ENCODE measurements at regions not wholly inside any gene's neighbourhood (a gene's known extent, or its start where the extent isn't known, plus 50 kb on each side); places are given as distances from the start of the nearest gene placed in this dataset.
"Not testable (repeated sequence)": the region's sequence is repeated elsewhere in the genome, so short reads cannot be mapped to it uniquely, and the experiment has no call there.

DNA sequence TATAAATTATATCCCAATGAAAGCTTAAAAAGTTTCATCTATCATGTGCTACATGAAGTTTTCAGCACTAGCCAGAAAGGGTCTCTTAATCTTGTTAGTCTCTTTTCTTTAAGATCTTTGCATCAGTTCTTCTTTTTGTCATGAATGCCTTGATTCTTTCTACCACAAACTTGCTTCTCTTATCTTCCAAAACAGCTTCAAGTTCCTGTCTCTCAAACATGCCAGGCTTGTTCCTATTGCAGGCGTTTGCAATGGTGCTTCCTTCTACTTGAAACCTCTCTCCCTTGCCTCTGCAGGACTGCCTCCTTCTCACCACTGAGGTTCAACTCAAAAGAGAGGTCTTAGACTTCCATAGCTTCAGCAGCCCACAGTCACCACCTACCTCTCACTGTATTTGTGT lies 104.3 kb upstream of the FRMD4B start:
- no peak for DNase-seq (ENCODE audit: low read depth in 2 of 2)

DNA sequence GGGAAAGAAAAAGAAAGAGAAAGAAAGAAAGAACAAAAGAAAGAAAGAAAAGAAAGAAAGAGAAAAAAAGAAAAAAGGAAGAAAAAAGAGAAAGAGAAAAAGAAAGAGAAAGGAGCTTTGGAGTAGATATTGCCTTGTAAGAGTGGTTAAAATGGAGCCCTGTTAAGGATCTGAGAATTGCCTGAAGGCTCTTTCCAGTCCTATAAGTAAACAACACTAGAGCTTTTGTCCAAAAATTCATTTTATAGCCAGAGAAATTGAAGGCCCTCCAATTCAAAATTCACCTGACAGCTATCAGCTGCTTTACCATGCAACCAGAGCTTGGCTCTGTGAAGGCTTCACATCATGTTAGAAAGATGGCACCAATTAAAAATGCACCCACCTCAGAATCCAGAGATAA lies 102.1 kb upstream of the FRMD4B start:
- DNase-seq (ENCODE audit: low read depth in 2 of 2): no peak

DNA sequence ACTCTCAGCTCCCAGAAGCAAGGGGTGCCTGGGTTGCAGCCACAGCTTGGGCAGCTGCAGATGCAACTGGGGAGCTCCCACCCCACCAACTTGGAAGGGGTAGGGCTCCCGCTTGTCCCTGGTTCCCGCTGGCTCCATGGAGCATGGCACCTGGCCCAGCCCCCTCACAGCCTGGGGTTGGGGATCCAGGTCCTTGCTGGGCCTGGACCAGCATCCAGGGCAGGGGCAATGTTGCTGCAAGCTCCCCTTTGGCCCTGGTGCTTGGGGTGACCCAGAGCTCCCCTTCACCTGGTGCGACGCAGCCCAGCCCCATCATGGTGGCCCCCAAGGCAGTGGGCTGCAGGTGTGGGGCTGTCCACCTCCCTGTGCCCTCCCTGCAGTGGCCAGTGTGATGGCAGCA lies 99.6 kb upstream of the FRMD4B start:
- DNase-seq (ENCODE audit: low read depth in 2 of 2): no peak

DNA sequence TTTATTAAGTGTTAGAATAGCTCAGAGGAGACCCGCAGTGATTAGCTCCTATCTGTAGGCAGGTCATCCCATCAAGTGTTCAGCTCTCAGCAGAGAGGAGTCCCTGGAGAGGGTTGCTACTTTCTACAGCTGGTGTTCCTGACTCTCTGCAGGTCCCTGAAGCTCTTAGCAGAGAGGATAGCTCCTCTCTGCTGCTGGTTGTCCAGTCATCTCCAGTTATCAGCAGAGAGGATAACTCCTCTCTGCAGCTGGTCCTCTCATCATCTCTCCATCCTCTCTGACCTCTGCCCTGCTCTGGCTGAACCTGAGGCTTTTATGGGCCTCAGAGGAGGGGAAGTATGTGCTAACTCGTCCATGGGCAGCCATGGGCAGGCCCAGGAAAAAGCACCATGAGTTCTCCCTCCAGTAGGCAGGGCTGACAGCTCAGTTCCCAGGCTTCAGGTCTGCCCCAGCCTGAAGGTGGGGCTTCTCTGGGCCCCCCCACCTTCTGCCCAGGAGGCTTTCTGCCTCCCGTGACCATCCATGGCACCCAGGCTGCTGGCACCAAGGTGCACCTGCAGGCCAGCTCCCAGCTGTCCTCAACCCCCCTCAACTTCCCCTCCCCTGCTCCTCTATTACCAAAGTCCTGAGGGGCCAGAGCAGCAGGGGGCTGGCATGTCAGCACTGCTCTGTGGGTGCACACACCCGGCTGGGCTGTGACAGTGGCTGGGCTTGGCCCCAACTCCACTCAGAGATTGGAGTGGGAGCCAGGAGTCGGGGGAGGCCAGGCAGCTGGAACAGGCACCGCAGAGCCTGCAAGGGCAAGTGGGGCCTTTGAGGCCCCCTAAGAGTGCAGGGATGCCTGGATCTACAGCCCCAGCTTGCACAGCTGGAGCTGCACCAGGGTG lies 98.9 kb upstream of the FRMD4B start:
- no peak for DNase-seq (ENCODE audit: low read depth in 2 of 2)

DNA sequence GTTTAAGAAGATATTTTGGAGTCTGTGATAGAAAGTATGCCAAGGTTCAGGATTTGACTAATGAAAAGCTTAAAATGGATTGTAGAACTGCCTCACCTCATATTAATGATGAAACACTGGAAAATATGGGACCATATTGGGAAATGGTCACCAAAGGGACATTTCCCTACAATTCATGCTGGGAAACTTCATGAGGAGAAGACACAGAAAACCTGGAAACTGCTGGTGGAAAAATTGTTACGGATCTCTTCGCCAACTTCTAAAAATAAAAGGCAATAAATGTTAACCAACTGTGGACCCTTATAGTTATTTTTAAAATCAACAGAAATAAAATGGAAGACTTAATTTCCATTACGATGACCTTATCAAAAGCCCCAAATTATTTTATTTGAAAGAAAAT lies 97.6 kb upstream of the FRMD4B start:
- DNase-seq (ENCODE audit: low read depth in 2 of 2): no peak

DNA sequence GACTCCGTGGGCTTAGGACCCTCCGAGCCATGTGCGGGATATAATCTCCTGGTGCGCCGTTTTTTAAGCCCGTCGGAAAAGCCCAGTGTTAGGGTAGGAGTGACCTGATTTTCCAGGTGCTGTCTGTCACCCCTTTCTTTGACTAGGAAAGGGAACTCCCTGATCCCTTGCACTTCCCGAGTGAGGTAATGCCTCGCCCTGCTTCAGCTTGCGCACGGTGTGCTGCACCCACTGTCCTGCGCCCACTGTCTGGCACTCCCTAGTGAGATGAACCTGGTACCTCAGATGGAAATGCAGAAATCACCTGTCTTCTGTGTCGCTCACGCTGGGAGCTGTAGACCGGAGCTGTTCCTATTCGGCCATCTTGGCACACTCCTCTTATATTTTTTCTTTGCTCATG lies 95.1 kb upstream of the FRMD4B start:
- DNase-seq (ENCODE audit: low read depth in 2 of 2): not testable (repeated sequence)

DNA sequence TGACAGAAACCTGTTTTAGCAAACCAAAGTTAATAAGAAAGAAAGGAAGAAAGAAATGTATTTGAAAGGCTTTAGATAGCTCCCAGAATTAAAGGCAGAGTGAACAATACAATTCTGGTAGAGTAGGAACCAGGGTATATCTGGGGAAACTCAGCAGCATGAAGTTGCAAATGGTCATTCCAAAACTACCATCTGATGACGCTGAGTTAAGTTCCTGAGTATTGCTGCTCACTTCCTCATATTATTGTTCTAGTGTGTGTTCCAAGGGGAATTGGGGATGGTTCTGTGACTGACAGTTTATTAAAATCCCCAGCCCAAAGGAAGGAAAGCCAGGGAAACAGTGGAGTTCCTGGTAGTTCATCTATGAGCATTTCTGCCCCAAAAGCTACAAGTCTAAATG lies 88.3 kb upstream of the FRMD4B start:
- DNase-seq (ENCODE audit: low read depth in 2 of 2): no peak

DNA sequence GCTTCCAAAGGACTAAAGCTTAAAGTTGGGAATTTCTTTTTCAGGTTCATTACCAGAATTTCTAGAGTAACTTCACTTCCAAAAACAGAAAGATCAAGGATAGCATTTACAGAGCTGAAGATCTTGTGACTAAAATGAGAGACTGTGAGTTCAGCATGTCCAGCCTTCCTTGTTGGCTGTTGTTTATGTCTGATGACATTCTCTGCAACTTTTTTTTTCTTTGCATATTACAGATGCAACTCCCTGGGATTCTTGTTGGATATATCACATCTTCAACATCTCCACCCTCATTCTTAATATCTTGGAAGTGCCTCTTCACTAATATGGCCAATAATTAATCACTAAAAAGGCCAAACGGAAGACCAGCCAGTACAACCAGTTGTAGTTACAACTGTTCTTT lies 86.2 kb upstream of the FRMD4B start:
- no peak for DNase-seq (ENCODE audit: low read depth in 2 of 2)

DNA sequence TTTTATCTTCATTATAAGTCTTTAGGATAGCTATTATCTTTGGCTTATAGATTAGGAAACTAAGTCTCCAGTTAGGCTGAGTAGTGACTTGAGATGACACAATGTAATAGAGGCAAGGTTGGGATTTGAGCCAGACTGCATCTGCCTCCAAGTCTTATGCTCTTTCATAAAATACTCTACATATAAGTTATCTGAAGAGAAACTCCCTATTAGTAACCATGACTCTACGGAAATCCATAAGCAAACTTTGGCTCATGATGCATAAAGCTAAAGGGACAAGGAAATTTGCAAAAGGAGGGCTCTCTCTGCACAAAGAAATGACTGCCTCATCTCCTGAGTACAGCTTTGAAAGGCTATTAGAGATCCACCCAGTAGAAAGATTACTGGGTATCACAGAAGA lies 77.6 kb upstream of the FRMD4B start:
- no peak for DNase-seq (ENCODE audit: low read depth in 2 of 2)

DNA sequence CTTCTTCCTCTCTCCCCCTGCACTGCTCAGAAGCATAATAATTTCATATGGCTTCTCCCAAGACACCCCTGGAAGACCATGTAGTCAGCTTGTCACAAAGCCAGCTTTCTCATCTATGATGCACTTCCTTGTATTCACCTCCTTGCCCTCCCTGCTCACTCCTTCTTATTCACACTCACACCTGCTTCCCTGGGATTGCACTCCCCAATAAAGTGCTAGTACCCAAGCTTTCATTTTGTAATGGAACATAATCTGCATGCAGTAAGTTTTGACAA lies 76.9 kb upstream of the FRMD4B start:
- DNase-seq (ENCODE audit: low read depth in 2 of 2): no peak

DNA sequence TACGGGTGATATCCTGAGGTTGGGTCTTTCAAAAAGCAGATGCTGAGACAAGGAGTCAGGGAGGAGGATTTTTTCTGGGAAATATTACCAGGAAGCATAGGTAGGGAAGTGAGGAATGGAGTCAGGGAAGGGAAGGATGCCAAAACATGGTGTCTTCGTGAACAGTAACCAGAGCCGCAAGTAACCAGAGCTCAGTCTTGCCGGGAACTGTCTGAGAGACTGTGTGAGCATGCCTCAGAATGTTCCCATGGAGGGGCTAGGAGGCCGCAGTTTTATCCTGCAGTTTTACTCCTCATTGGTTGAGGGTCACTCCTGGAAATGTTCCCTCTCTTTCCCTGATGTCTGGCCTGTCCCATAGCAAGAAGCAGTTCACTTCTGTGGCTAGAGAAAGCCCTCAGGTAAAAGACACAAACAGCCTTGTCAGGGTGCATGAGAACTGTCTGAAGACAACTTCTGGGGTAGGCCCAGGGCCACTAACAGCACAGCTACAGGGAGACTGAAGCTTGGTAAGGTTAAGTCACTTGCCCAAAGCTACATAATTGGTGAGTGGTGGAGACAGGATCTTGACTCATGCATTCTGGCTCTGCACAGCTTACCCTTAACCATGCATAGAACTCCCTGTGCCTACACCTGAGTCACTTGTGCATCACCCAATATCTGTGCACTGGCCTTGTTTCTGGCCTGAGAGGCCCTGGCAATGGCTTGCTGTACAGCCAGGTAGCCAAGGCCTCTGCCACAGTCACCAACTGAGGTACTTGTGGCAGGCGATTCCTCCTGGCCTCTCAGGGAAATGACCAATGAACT lies 76.3 kb upstream of the FRMD4B start:
- no peak for DNase-seq (ENCODE audit: low read depth in 2 of 2)

DNA sequence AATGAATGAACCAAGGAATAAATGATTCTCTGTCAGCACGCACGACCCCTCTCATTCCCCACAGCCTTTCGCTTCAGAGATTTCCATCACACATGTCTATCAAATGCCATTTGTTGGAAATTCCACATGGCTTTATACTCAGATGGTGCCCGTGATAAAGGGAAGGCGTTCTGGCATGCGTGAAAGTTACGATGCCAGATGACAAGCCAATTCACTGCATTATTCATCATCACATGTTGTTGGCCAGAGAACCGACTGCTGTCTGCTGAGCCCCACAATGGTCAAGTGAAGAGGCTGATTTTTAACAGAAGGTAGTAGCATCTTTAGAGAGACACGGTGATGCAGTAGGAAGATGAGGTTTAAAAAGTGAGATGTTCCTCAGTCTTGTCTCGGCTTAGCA lies 74.1 kb upstream of the FRMD4B start:
- DNase-seq (ENCODE audit: low read depth in 2 of 2): no peak

DNA sequence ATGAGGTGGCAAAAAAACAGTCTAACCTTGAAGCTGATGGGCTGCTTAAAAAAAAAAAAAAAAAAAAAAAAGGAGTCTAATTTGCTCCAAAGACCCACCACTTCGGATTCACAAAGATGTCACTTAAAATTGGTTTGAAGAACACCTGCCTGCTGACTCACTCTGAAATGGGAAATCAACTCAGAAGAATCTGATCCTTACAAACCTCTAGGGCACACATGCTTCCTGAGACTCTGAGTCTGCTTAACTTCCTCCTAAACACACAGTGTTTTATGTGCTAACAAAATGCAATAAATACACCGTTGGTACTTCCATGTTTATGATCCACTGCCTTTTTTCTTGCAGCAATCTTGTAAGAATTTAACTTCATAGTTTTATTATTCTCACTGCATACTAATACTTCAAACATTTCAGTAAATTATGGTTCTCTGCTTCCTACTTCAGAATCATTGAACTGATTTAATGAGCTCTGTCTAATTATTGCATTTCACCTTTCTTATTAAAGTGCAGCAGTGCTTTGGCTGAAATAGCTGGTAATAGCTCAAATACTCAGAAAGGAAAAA lies 73.0 kb upstream of the FRMD4B start:
- no peak for DNase-seq (ENCODE audit: low read depth in 2 of 2)

DNA sequence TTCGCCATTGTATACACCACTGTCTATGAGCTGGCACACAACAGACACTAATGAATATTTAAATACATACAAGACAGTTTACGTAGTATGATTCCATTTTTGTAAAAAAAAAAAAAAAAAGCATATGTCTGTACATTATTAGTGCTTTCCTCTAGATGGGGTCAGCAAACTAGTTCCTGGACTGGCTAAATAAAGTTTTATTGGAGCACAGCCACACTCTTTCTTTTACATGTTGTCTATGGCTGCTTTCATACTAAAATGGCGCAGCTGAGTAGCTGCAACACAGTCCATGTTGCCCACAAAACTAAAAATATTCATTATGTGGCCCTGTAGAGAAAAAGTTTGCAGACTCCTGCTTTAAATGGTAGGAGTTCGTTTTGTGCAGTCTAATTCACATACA lies 70.7 kb upstream of the FRMD4B start:
- no peak for DNase-seq (ENCODE audit: low read depth in 2 of 2)

DNA sequence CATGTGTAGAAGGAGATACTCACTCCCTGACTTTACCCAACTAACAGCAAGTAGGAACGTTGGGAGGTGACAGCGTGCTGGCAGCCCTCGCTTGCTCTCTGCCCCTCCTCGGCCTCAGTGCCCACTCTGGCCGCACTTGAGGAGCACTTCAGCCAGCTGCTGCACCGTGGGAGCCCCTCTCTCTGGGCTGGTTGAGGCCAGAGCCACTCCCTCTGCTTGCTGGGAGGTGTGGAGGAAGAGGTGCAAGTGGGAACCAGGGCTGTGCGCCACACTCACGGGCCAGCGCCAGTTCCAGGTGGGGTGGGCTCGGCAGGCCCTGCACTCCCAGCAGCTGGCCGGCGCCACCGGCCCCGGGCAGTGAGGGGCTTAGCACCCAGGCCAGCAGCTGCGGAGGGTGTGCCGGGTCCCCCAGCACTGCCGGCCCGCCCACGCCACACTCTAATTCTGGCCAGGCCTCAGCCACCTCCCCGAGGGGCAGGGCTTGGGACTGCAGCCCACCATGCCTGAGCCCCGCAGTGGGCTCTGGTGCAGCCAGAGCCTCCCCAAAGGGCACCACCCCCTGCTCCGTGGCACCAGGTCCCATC lies 68.4 kb upstream of the FRMD4B start:
- DNase-seq (ENCODE audit: low read depth in 2 of 2): no peak

DNA sequence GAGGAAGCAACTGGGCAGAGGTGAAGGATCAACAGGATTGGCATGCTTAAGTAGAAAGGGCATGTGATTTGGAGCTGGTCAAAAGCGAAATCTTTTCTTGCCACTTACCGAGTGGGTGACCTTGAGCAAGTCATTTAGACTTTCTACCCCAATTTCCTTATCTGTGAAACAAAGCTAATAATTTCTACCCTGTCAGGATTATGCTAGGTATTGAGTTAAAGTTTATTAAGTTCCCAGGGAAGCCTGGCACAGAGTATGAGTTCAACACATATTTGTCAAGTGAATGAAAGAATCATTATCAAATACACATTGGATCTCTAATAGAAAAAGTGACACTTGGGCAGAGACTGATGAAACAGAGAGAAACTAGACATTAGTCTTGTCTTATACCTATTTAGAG lies 66.4 kb upstream of the FRMD4B start:
- DNase-seq (ENCODE audit: low read depth in 2 of 2): no peak

DNA sequence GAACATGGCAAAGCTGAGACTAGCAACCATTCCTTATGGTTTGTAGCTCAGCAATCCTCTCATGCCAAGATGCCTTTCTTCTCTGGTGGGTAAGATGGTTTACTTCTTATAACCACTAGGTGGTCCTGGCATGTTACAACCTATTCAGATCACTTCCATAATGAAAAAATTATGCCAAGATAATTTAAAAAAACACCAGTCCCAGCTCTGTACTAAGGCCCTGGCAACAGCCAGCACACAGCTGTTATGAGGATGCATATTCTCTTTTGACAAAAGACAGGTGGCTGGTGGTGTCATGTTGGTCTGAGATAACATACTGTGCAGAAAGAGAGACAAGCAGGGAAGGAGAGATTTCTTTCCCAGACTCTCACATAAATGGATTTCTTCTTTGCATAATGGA lies 65.7 kb upstream of the FRMD4B start:
- DNase-seq (ENCODE audit: low read depth in 2 of 2): no peak

DNA sequence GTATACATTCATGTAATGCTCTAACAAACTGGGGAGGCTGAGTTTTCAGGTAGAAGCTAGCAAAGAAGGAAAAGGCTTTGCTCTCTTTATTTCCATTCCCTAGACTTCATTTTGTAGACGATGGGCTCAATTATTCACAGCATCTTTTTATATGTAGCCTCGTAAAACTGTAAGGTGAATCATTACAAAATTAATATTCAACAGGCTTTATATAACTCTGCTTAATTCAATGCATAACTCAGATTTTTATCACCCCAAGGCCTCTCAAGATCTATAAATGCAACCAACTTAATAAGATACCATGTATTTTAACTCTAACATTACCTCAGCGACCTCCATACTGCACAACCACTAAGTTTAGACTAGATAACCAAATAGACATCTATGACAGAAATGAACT lies 63.0 kb upstream of the FRMD4B start:
- DNase-seq (ENCODE audit: low read depth in 2 of 2): no peak

DNA sequence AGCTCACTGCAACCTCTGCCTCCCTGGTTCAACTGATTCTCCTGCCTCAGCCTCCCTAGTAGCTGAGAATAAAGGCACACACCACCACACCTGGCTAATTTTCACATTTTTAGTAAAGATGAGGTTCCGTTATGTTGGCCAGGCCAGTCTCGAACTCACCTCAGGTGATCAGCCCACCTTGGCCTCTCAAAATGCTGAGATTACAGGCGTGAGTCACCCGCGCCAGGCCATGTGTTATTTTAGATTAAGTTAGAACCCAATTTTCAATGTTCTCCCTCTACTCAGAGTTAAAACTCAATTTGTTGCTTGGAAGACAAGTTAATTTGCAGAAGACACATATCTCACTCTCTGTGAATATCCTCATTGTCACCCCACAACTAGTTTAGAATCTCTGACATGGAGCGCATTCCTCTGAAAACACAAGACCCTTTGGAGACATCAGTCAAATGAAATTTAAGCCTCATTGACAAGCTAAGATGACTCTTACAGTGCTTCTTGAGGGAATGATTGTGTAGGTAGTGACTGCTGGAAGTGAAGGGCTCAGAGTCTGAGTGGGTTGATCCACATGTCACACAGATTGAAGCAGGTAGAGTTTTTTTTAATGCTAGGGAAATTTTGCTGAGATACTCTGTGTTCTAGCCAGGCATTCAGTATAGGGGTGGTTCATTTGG lies 60.6 kb upstream of the FRMD4B start:
- no peak for DNase-seq (ENCODE audit: low read depth in 2 of 2)

DNA sequence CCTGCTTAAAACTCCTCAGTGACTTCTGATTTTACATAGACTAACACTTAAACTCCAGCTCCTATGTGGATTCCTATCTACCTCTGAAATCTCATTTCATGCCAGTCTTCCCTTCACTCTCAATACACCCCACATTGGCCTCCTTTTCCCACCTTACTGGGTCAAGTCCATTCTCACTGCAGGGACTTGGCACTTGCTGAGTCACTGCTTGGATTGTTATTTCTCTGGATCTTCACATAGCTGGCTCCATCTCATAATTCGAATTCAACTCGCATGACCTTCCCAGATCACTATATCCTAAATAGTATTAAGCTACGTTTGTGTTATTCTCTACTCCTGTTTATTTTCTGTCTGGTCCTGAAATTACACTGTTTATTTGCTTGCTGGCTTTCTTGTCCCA lies 59.6 kb upstream of the FRMD4B start:
- DNase-seq (ENCODE audit: low read depth in 2 of 2): no peak

DNA sequence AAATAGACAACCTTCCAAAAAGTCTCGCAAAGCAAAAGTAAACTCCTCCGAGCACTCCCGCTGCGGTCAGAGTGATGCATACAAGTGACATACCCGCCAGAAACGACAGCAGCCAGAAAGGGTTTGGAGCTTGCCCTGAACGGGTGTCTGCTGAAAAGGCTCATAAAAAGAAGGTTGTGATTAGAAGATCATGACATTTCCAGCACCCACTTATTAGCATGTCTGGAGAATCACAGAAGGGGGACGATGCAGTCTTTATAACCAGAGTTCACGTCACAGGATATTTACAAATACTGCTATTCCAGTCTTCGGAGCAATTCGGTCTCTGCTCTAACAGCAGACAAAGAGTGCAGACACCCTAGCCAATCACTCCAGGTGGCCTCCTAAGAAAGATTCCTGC lies 59.1 kb upstream of the FRMD4B start:
- no peak for DNase-seq (ENCODE audit: low read depth in 2 of 2)

DNA sequence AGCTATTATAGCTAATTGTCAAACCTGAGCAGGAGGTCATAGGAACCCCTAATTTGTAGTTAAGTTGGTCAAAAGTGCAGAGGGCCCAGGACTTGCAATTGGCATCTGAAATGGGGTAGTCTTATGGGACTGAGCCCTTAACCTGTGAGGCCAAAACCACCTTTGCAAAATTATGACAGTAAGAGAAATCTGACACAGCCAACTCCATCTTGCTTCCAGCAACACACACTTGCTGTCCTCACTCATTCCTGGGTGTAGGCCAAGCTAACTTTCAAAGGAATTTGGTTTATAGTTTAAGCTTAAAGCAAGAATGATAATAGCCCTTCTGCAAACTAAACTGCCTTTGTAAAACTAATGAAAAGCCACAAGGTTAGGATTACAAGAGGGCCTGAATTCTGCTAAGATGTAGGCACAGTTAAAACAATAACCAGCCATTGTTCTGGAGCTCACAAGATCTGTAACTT lies 57.6 kb upstream of the FRMD4B start:
- no peak for DNase-seq (ENCODE audit: low read depth in 2 of 2)

Data from stimulated activated CD8-positive, alpha-beta memory T cell treated with anti-CD3 and anti-CD28 coated beads, Interleukin-2, amount 100 ng/mL, for 48 hours (primary cell).